ENCODE measurements at regions not wholly inside any gene's neighbourhood (a gene's known extent, or its start where the extent isn't known, plus 50 kb on each side); places are given as distances from the start of the nearest gene placed in this dataset.

- no peak for TF ChIP-seq EZH2 (IDR thresholded peaks at IDR 0.05; ENCODE audit: insufficient read depth, low read length)
- TF ChIP-seq, protein P1, sequence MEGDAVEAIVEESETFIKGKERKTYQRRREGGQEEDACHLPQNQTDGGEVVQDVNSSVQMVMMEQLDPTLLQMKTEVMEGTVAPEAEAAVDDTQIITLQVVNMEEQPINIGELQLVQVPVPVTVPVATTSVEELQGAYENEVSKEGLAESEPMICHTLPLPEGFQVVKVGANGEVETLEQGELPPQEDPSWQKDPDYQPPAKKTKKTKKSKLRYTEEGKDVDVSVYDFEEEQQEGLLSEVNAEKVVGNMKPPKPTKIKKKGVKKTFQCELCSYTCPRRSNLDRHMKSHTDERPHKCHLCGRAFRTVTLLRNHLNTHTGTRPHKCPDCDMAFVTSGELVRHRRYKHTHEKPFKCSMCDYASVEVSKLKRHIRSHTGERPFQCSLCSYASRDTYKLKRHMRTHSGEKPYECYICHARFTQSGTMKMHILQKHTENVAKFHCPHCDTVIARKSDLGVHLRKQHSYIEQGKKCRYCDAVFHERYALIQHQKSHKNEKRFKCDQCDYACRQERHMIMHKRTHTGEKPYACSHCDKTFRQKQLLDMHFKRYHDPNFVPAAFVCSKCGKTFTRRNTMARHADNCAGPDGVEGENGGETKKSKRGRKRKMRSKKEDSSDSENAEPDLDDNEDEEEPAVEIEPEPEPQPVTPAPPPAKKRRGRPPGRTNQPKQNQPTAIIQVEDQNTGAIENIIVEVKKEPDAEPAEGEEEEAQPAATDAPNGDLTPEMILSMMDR (IDR thresholded peaks at IDR 0.05; ENCODE audit: insufficient read depth, low read depth, low read length) = no peak
Observed at GRCh38 chr2:198711484-198711883, 746.3 kb downstream of the SATB2 start.
